GM13977 (cell line): ENCODE measurements at regions not wholly inside any gene's neighbourhood (a gene's known extent, or its start where the extent isn't known, plus 50 kb on each side); places are given as distances from the start of the nearest gene placed in this dataset.
"Not testable (repeated sequence)": the region's sequence is repeated elsewhere in the genome, so short reads cannot be mapped to it uniquely, and the experiment has no call there.

ENCODE experiments used
- DNase-seq: peaks from one replicate; pipeline ENCODE4 v3.0.0; 2012; ENCODE audit warnings: low spot score
- CTCF ChIP-seq: IDR thresholded peaks from 2 replicates; pipeline ENCODE4 v1.5.1; 2012; ENCODE audit warnings: mild to moderate bottlenecking, control low read depth; ENCODE audit not compliant: insufficient read depth; ENCODE audit errors: extremely low read depth, missing control alignments
- in situ Hi-C: fragments of 300-500 bp; cut with MboI; formaldehyde crosslinking; loops from one replicate; pipeline ENCODE4 v1.12.0; 2022; ENCODE audit warnings: low sequenced_read_pairs, low pct_unique_long_range_greater_than_20kb, mixed read lengths, inconsistent platforms; ENCODE audit not compliant: unreplicated experiment

- in situ Hi-C loops = no loop called here
- TF ChIP-seq CTCF = no peak
- no peak for DNase-seq
Measured at GRCh38 chr12:63440048-63440447, 228.2 kb downstream of the DPY19L2 start.

GRCh38 chr12:63434384-63434783, 233.9 kb downstream of the DPY19L2 start:
- in situ Hi-C loops, DNase-seq: not testable (repeated sequence)

GRCh38 chr12:63427969-63428368, 240.3 kb downstream of the DPY19L2 start:
- DNase-seq, in situ Hi-C loops: not testable (repeated sequence)

- not testable (repeated sequence) for DNase-seq
Measured at GRCh38 chr12:63427029-63427428, 241.3 kb downstream of the DPY19L2 start.

GRCh38 chr12:63424671-63425070, 243.6 kb downstream of the DPY19L2 start:
- in situ Hi-C loops = no loop called here
- no peak for DNase-seq
- TF ChIP-seq CTCF = no peak

More at GRCh38 chr12:63427029-63427428, 241.3 kb downstream of the DPY19L2 start:
- in situ Hi-C loops = not testable (repeated sequence)

- TF ChIP-seq CTCF = no peak
- in situ Hi-C loops = no loop called here
Measured at GRCh38 chr12:63423839-63424238, 244.5 kb downstream of the DPY19L2 start.

GRCh38 chr12:63420206-63420644, 248.1 kb downstream of the DPY19L2 start:
- DNase-seq = peak; percentile 38
- TF ChIP-seq CTCF = peak; percentile 76
- in situ Hi-C loops = no loop called here

More at GRCh38 chr12:63423839-63424238, 244.5 kb downstream of the DPY19L2 start:
- DNase-seq = no peak

- DNase-seq = no peak
- in situ Hi-C loops = no loop called here
- TF ChIP-seq CTCF = no peak
Measured at GRCh38 chr12:63419154-63419553, 249.1 kb downstream of the DPY19L2 start.

GRCh38 chr12:63416788-63417187, 251.5 kb downstream of the DPY19L2 start:
- TF ChIP-seq CTCF = no peak
- in situ Hi-C loops = no loop called here
- DNase-seq = no peak
